Stimulated activated CD4-positive, alpha-beta T cell treated with anti-CD3 and anti-CD28 coated beads, Interleukin-4, amount 100 ng/mL, for 24 hours (primary cell): ENCODE measurements at regions not wholly inside any gene's neighbourhood (a gene's known extent, or its start where the extent isn't known, plus 50 kb on each side); places are given as distances from the start of the nearest gene placed in this dataset.

Source experiments
- DNase-seq: peaks from one replicate; pipeline ENCODE4 v3.0.0-alpha.2; 2020

- DNase-seq: peak; percentile 33
Observed at GRCh38 chr10:3689871-3690510, 95.0 kb downstream of the KLF6 start.

- no peak for DNase-seq
Observed at GRCh38 chr10:3687510-3688081, 97.4 kb downstream of the KLF6 start.

- DNase-seq: no peak
Observed at GRCh38 chr10:3685384-3685783, 99.6 kb downstream of the KLF6 start.

GRCh38 chr10:3684891-3685290, 100.1 kb downstream of the KLF6 start:
- no peak for DNase-seq

- DNase-seq: no peak
Observed at GRCh38 chr10:3683560-3683959, 101.4 kb downstream of the KLF6 start.

GRCh38 chr10:3682745-3683144, 102.3 kb downstream of the KLF6 start:
- DNase-seq: no peak

GRCh38 chr10:3681642-3682554, 103.1 kb downstream of the KLF6 start:
- no peak for DNase-seq

- DNase-seq: no peak
Observed at GRCh38 chr10:3679950-3680629, 104.9 kb downstream of the KLF6 start.

GRCh38 chr10:3678629-3679227, 106.3 kb downstream of the KLF6 start:
- DNase-seq: no peak

GRCh38 chr10:3676564-3676963, 108.4 kb downstream of the KLF6 start:
- no peak for DNase-seq

- DNase-seq: no peak
Observed at GRCh38 chr10:3672220-3672619, 112.8 kb downstream of the KLF6 start.

- DNase-seq: no peak
Observed at GRCh38 chr10:3671386-3671955, 113.5 kb downstream of the KLF6 start.

GRCh38 chr10:3668966-3669330, 116.1 kb downstream of the KLF6 start:
- no peak for DNase-seq

GRCh38 chr10:3668276-3668965, 116.6 kb downstream of the KLF6 start:
- DNase-seq: peak; percentile 58

GRCh38 chr10:3666525-3667302, 118.3 kb downstream of the KLF6 start:
- DNase-seq: peak; percentile 48

- no peak for DNase-seq
Observed at GRCh38 chr10:3665316-3665908, 119.6 kb downstream of the KLF6 start.

GRCh38 chr10:3662775-3663174, 122.2 kb downstream of the KLF6 start:
- no peak for DNase-seq

GRCh38 chr10:3661271-3661670, 123.7 kb downstream of the KLF6 start:
- DNase-seq: no peak

GRCh38 chr10:3660753-3661152, 124.3 kb downstream of the KLF6 start:
- DNase-seq: no peak

- DNase-seq: no peak
Observed at GRCh38 chr10:3659203-3659917, 125.6 kb downstream of the KLF6 start.
